Natural killer cell treated with Interleukin-12 subunit alpha and Interleukin-12 subunit beta and Interleukin-15 and Interleukin-18, amount 100 ng/mL, for 72 hours (primary cell): ENCODE measurements at regions not wholly inside any gene's neighbourhood (a gene's known extent, or its start where the extent isn't known, plus 50 kb on each side); places are given as distances from the start of the nearest gene placed in this dataset.
"Not testable (repeated sequence)": the region's sequence is repeated elsewhere in the genome, so short reads cannot be mapped to it uniquely, and the experiment has no call there.

ENCODE experiments used
- ATAC-seq, 2 donors: fragments of 150-1000 bp; cut with Tn5 transposase in 1 of 2; sonication (Bioruptor Pico), chemical (Tn5 transposase) in 1 of 2; 2 replicates each; pipeline ENCODE4 v1.10.0; 2021
- DNase-seq: peaks from one replicate; pipeline ENCODE4 v3.0.0; 2022; ENCODE audit warnings: low spot score
- H3K27ac Mint-ChIP-seq, 2 donors: 1 replicate in 1 of 2; 2 replicates in 1 of 2; pipeline ENCODE4 v1.8.0; 2022; ENCODE audit warnings: mixed read lengths in 2 of 2, mild to moderate bottlenecking in 1 of 2, moderate library complexity in 1 of 2
- H3K27me3 Mint-ChIP-seq, 2 donors: 1 replicate in 1 of 2; 2 replicates in 1 of 2; pipeline ENCODE4 v1.8.0; 2022; ENCODE audit warnings: mixed read lengths in 2 of 2
- H3K36me3 Mint-ChIP-seq: one replicate; pipeline ENCODE4 v1.8.0; 2022; ENCODE audit warnings: mixed read lengths
- H3K4me1 Mint-ChIP-seq, 2 donors: 1 replicate in 1 of 2; 2 replicates in 1 of 2; pipeline ENCODE4 v1.8.0; 2022; ENCODE audit warnings: low read depth in 2 of 2, mixed read lengths in 2 of 2, mild to moderate bottlenecking in 1 of 2
- H3K4me3 Mint-ChIP-seq: one replicate; pipeline ENCODE4 v1.8.0; 2022; ENCODE audit warnings: mixed read lengths
- H3K9me3 Mint-ChIP-seq: 2 replicates; pipeline ENCODE4 v1.8.0; 2022; ENCODE audit warnings: mixed read lengths

DNA sequence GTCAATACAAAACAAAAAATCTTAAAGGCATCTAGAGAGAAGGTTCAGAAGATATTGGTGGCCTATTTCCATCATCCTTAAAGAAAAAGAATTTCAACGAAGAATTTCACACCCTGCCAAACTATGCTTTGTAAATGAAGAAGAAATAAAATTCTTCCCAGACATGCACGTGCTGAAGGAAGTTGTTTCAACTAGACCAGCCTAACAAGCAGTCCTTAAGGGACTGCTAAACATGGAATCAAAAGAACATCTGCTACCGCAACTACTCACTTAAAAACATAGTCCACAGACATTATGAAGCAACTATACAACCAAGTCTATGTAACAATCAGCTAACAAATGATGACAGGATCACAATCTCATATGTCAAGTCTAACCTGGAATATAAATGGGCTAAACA, 584.9 kb upstream of the PTCHD4 start:
- Mint-ChIP-seq H3K36me3 (peaks cover 6% of the 10 kb centered on the region), H3K9me3 (peaks cover 26% of the 10 kb centered on the region), H3K27ac (no peak overlapping the region), H3K4me1 (no peaks in the 10 kb centered on the region), H3K4me3 (no peak overlapping the region), H3K27me3 (no peaks in the 10 kb centered on the region)
- DNase-seq (no peak), ATAC-seq (no peak)

DNA sequence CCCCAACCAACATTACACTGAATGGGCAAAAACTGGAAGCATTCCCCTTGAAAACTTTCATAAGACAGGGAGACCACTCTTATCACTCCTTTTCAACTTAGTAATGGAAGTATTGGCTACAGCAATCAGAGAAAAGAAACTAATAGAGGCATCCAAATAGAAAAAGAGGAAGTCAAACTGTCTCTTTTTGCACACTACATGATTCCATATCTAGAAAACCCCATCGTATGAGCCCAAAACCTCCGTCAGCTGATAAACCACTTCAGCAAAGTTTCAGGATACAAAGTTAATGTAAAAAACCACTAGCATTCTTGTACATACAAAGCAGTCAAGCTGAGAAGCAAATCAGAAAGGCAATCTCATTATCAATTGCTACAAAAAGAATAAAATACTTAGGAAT, 580.4 kb upstream of the PTCHD4 start:
- Mint-ChIP-seq H3K4me1 (no peaks in the 10 kb centered on the region), H3K27ac (no peak overlapping the region), H3K36me3 (peaks cover 6% of the 10 kb centered on the region), H3K4me3 (no peak overlapping the region), H3K9me3 (peaks cover 36% of the 10 kb centered on the region), H3K27me3 (no peaks in the 10 kb centered on the region)
- ATAC-seq, result no peak
- DNase-seq, result no peak

DNA sequence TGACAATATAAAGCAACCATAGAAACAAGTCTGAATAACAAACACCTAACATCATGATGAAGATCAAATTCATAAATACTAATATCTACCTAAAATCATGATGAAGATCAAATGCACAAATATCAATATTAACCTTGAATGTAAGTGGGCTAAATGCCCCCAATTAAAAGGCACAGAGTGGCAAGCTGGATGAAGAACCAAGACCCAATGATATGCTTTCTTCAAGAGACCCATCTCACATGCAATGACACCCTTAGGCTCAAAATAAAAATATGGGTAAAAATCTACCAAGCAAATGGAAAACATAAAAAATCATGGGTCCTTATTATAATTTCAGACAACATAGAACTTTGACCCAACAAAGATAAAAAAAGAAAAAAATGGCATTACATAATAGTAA, 578.5 kb upstream of the PTCHD4 start:
- H3K27me3 Mint-ChIP-seq, result no peaks in the 10 kb centered on the region
- no peaks in the 10 kb centered on the region for H3K4me1 Mint-ChIP-seq
- DNase-seq (no peak), ATAC-seq (no peak)
- no peak overlapping the region for H3K4me3 Mint-ChIP-seq
- H3K9me3 Mint-ChIP-seq, result peaks cover 31% of the 10 kb centered on the region
- H3K27ac Mint-ChIP-seq, result no peak overlapping the region
- H3K36me3 Mint-ChIP-seq, result peaks cover 10% of the 10 kb centered on the region

DNA sequence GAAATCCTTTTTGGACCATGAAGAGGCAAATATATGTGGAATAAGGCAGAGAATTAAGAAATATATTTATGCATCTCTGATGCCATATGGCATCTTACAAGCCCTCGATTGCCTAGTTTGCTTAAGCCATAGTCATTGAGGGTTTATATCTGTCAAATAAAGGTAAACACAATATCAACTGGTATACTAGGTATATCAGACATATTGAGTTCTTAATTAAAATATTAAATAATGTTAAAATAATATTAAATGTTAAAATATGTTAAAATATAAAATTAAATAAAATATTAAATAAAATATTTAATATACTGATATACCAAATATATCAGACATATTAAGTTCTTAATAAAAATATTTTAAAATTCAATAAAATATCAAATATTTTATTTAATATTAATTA, 567.4 kb upstream of the PTCHD4 start:
- DNase-seq (no peak), ATAC-seq (no peak)
- peaks cover 6% of the 10 kb centered on the region for H3K36me3 Mint-ChIP-seq
- no peaks in the 10 kb centered on the region for H3K27me3 Mint-ChIP-seq
- no peaks in the 10 kb centered on the region for H3K4me1 Mint-ChIP-seq
- no peak overlapping the region for H3K4me3 Mint-ChIP-seq
- no peak overlapping the region for H3K27ac Mint-ChIP-seq
- H3K9me3 Mint-ChIP-seq, result peaks cover 10% of the 10 kb centered on the region

DNA sequence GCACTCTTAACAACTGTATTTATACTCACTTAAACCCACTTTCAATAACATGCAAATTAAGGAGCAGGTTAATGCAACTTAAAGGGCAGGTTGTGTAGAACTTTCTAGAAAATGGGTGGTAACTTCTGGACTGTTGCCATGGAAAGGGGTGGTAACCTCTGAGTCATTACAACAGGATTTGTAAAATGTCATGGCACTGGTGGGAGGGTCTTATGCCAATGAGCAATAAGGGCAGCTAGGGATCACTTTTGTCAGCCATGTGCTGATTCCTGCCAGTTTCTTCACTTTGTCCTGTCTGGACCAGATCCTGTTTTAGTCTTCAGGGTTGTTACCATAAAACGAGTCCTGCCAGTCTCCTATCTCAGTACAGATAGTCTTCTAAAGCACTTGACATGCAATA, 560.5 kb upstream of the PTCHD4 start:
- Mint-ChIP-seq H3K27me3 (no peaks in the 10 kb centered on the region), H3K27ac (no peak overlapping the region), H3K4me1 (no peaks in the 10 kb centered on the region), H3K9me3 (peaks cover 15% of the 10 kb centered on the region), H3K4me3 (no peak overlapping the region), H3K36me3 (no peaks in the 10 kb centered on the region)
- no peak for DNase-seq
- ATAC-seq, result no peak

DNA sequence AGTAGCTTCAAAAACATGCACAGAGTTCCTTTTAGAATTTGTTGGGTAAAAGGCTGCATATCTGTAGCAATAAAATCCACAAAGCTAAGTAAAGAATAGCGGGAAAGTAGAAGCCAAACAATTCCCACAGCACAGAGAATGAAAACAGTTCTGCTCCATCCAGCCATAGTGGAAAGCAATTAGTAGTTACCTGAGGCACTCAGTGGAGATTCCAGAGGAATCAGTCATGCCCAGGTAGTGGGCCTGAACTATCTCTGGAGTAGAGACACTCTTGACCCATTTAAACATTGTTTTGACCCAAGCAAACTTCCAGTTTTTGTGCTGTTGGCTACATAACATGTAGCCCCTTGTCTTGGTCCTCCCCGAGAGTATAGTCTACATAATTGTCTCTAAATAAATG, 559.5 kb upstream of the PTCHD4 start:
- Mint-ChIP-seq H3K4me3 (no peak overlapping the region), H3K27ac (no peak overlapping the region), H3K4me1 (no peaks in the 10 kb centered on the region), H3K9me3 (peaks cover 15% of the 10 kb centered on the region), H3K36me3 (no peaks in the 10 kb centered on the region), H3K27me3 (no peaks in the 10 kb centered on the region)
- DNase-seq (no peak), ATAC-seq (no peak)

DNA sequence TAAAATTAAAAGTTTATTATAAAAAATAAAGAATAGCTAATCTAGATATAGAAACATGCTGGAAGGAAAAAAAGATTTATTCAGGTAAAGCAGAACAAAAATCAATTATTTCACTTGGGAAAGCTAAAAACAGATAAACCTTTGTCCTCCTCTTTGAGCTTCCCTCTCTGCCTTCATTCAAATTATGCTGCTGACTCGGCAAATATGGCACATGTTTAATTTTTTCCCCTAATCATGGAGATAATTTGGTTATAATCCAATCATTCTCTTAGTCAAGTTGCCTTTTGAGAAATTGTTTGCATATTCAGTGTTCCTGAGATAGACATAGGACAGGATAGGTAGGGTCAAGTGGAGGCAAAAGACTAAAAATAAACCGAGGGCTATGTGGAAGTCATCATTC, 556.8 kb upstream of the PTCHD4 start:
- ATAC-seq (no peak), DNase-seq (no peak)
- no peaks in the 10 kb centered on the region for H3K4me1 Mint-ChIP-seq
- H3K36me3 Mint-ChIP-seq, result no peaks in the 10 kb centered on the region
- no peaks in the 10 kb centered on the region for H3K27me3 Mint-ChIP-seq
- H3K4me3 Mint-ChIP-seq, result no peak overlapping the region
- no peak overlapping the region for H3K27ac Mint-ChIP-seq
- peaks cover 13% of the 10 kb centered on the region for H3K9me3 Mint-ChIP-seq

DNA sequence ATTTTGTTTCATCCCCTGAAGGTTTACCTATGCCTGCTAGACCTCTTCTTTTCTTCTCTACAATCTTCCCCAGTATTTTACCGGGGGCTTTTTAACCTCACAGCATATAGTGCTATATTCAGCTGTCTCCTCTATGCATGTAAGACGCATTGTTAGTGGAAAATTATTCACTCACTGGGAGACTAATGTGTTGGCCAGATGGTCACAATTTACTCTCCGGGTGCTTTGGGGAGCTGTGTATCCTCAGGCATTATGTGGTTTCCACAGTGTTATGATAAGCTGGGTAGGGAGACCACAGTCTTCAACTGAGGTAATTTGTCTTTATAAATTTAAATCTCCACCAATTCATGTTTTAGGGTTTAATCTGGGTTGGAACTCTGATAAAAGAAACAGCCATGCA, 553.8 kb upstream of the PTCHD4 start:
- H3K27me3 Mint-ChIP-seq, result no peaks in the 10 kb centered on the region
- H3K36me3 Mint-ChIP-seq, result no peaks in the 10 kb centered on the region
- ATAC-seq (no peak), DNase-seq (no peak)
- H3K4me1 Mint-ChIP-seq, result no peaks in the 10 kb centered on the region
- H3K9me3 Mint-ChIP-seq, result peaks cover 5% of the 10 kb centered on the region
- no peak overlapping the region for H3K27ac Mint-ChIP-seq
- no peak overlapping the region for H3K4me3 Mint-ChIP-seq

DNA sequence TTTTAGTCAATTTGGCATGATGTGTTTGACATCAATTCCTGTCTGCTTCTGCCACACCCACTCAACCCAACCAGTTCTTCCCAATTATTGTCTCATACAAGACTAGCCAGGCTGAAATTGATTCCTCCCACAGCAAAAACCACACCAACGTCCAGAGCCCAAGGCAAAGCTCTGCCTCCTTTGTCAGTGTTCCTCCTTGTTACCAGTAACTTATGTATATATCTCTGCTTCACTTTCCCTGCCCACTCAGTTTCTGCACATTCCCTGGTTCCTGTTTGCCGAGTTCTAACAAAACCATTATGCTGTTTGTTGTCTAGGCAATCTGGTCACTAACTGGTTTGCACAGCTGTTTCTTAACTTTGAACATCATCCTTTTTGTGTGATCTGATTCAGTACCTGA, 547.9 kb upstream of the PTCHD4 start:
- Mint-ChIP-seq H3K4me3 (no peak overlapping the region), H3K4me1 (no peaks in the 10 kb centered on the region), H3K36me3 (peaks cover 5% of the 10 kb centered on the region), H3K27ac (no peak overlapping the region), H3K9me3 (peaks cover 17% of the 10 kb centered on the region), H3K27me3 (no peaks in the 10 kb centered on the region)
- no peak for DNase-seq
- no peak for ATAC-seq

DNA sequence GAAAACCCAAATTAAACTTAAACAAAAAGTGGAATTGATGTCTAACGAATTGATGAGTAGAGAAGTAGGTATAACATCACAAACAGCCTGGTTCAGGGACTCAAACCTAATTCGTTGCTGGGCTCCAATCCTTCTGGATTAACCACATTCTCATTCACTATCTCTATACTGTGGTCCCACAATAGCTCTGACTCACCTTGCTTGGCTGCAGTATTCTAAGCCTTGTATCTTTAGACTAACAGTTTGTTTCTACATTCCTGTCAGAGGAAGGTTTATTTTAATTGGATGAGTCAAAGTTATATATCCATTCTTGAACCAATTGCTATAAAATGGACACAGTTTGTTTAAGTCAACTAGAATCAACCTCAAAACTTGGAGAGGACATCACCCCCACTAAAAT, 530.5 kb upstream of the PTCHD4 start:
- H3K27me3 Mint-ChIP-seq, result no peaks in the 10 kb centered on the region
- H3K9me3 Mint-ChIP-seq, result peaks cover 28% of the 10 kb centered on the region
- DNase-seq (no peak), ATAC-seq (no peak)
- H3K36me3 Mint-ChIP-seq, result peaks cover 17% of the 10 kb centered on the region
- H3K27ac Mint-ChIP-seq, result no peak overlapping the region
- no peaks in the 10 kb centered on the region for H3K4me1 Mint-ChIP-seq
- no peak overlapping the region for H3K4me3 Mint-ChIP-seq

DNA sequence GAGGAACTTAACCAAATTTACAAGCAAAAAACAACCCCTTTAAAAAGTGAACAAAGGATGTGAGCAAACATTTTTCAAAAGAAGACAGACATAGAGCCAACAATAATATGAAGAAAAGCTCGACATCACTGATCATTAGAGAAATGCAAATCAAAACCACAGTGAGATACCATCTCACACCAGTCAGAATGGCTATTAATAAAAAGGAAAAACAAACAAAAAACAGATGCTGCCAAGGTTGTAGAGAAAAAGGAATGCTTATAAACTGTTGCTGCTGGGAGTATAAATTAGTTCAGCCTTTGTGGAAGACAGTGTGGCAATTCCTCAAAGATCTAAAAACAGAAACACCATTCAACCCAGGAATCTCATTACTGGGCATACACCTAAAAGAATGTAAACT, 527.8 kb upstream of the PTCHD4 start:
- H3K27me3 Mint-ChIP-seq, H3K27ac Mint-ChIP-seq, ATAC-seq, DNase-seq, H3K4me3 Mint-ChIP-seq, H3K4me1 Mint-ChIP-seq: not testable (repeated sequence)
- Mint-ChIP-seq H3K36me3 (peaks cover 17% of the 10 kb centered on the region), H3K9me3 (peaks cover 28% of the 10 kb centered on the region)

DNA sequence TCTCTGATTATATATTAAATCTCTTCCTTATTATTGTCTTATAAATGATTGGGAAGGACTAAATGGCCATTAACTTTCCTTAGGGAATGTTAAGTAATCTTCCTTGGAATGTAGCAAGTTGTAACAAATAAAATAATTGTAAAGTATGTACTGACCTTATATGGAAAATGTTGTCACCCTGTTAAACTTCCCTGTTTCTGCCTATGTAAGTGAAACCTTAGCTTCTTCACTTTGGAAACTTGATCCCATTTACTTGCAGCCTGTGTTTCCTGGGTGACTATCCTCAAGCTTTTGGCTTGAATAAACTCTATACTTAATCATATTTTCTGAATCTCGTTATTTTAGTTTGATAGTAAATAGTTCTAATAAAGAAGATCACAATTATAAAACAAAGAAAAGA, 519.5 kb upstream of the PTCHD4 start:
- ATAC-seq (no peak), DNase-seq (no peak)
- H3K27ac Mint-ChIP-seq, result no peak overlapping the region
- H3K9me3 Mint-ChIP-seq, result peaks cover 7% of the 10 kb centered on the region
- no peaks in the 10 kb centered on the region for H3K36me3 Mint-ChIP-seq
- H3K4me3 Mint-ChIP-seq, result no peak overlapping the region
- no peaks in the 10 kb centered on the region for H3K4me1 Mint-ChIP-seq
- no peaks in the 10 kb centered on the region for H3K27me3 Mint-ChIP-seq

DNA sequence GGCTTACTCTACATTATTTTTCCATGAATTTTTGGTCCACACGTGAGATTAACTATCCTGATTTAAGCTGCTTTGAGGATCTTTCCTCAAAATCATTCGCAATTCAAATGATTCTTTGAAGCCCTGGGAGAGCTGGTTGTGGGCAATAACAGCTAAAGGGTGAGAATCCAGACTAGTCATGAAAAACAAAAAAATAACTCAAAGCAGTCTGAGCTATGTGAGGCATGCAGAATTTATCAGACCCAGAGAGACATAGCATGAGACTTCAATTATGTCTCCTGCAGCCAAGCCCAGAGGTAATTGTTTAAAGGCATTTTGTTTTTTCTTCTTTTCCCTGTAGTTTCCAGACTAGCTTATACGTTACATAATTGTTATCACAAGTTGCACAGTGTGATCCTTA, 517.3 kb upstream of the PTCHD4 start:
- ATAC-seq, result no peak
- Mint-ChIP-seq H3K27ac (no peak overlapping the region), H3K9me3 (peaks cover 11% of the 10 kb centered on the region)

DNA sequence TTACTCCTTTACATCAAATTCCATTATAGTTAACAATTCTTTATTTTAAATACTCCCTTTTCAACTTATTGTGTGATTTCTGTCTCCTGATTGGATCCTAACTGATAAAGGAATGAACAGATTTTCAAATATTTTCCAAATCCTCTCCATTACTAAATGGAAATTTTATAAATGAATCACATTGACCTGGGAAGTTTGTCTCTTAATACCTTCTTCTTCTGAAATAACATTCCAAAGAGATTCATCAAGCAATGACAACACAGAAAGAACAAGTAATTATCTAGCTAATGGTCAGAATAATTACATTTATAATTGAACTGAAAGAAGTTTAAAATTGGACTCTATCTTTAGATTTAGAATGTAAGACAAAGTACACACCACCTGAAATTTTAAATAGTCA, 515.4 kb upstream of the PTCHD4 start:
- H3K9me3 Mint-ChIP-seq, result peaks cover 10% of the 10 kb centered on the region
- H3K4me3 Mint-ChIP-seq, result no peak overlapping the region
- no peaks in the 10 kb centered on the region for H3K36me3 Mint-ChIP-seq
- no peaks in the 10 kb centered on the region for H3K4me1 Mint-ChIP-seq
- no peak for ATAC-seq
- no peak overlapping the region for H3K27ac Mint-ChIP-seq
- no peaks in the 10 kb centered on the region for H3K27me3 Mint-ChIP-seq
- DNase-seq, result no peak

More for the DNA sequence above, 517.3 kb upstream of the PTCHD4 start:
- Mint-ChIP-seq H3K4me3 (no peak overlapping the region), H3K27me3 (no peaks in the 10 kb centered on the region), H3K36me3 (no peaks in the 10 kb centered on the region), H3K4me1 (no peaks in the 10 kb centered on the region)
- no peak for DNase-seq

DNA sequence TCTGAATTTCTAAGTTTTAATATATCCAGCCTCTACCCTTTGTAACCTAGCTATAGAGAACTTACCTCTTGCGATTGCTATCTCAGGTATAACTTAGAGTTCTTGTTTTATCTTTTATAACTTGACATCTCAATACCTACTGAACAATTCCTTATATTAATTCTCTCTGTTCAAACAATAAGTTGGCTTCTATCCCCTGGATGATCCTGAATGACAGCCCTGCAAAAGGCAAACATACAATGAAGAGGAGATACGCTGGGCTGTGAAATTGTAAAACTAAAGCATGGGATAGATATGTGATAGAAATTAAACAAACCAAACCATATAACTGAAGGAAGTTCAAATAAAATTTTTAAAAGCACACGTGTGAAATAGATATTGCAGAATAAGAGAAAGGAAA, 513.6 kb upstream of the PTCHD4 start:
- DNase-seq (no peak), ATAC-seq (no peak)
- Mint-ChIP-seq H3K4me1 (no peaks in the 10 kb centered on the region), H3K4me3 (no peak overlapping the region), H3K9me3 (peaks cover 6% of the 10 kb centered on the region), H3K36me3 (no peaks in the 10 kb centered on the region), H3K27ac (no peak overlapping the region), H3K27me3 (no peaks in the 10 kb centered on the region)
